ENCODE measurements at regions not wholly inside any gene's neighbourhood (a gene's known extent, or its start where the extent isn't known, plus 50 kb on each side); places are given as distances from the start of the nearest gene placed in this dataset.

DNA sequence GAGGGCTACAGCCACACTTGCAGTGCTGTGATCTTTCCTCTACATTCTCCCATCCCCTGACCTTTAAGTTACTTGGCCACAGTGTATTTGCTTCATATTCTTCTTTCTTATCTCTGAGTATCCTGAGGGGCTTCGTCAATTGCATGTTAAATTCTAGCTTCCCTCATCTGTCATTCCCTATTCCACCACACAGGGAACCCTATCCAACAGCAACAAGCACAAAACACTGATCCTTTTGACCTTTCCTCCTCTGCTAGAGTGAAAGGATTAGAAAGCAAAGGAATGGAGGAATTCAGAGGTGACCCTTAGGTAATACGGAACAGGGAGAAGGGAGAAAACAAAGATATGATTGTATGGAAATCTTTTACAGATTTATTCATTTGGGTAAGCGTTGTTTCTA lies 1061.7 kb upstream of the TENM4 start:
- DNase-seq (ENCODE audit: low read depth, low spot score) (no peak), ATAC-seq (no peak)
- in situ Hi-C loops (cut with HindIII; ENCODE audit: low pct_unique_long_range_greater_than_20kb, low sequenced_read_pairs) = no loop called here
- Histone ChIP-seq H3K27me3 (ENCODE audit: control insufficient read depth, insufficient read depth, low read length) (no peaks in the 10 kb centered on the region), H3K4me3 (ENCODE audit: low read depth in 2 of 2, low read length in 2 of 2) (no peak overlapping the region), H3K36me3 (ENCODE audit: control insufficient read depth, insufficient read depth, low read length) (no peaks in the 10 kb centered on the region), H3K27ac (ENCODE audit: low read length) (no peak overlapping the region), H3K4me1 (ENCODE audit: control insufficient read depth, insufficient read depth, low read length) (no peaks in the 10 kb centered on the region), H3K9me3 (ENCODE audit: control insufficient read depth, insufficient read depth, low read depth, low read length) (no peaks in the 10 kb centered on the region)
- TF ChIP-seq SIN3A (IDR thresholded peaks at IDR 0.05; ENCODE audit: borderline replicate concordance, insufficient read depth, low read depth, low read length) (no peak), TCF7L2 (IDR thresholded peaks at IDR 0.05; ENCODE audit: low read depth, low read length) (no peak), POLR2AphosphoS5 (IDR thresholded peaks at IDR 0.05; ENCODE audit: low read depth, low read length) (no peak)
- TF ChIP-seq, protein P1, sequence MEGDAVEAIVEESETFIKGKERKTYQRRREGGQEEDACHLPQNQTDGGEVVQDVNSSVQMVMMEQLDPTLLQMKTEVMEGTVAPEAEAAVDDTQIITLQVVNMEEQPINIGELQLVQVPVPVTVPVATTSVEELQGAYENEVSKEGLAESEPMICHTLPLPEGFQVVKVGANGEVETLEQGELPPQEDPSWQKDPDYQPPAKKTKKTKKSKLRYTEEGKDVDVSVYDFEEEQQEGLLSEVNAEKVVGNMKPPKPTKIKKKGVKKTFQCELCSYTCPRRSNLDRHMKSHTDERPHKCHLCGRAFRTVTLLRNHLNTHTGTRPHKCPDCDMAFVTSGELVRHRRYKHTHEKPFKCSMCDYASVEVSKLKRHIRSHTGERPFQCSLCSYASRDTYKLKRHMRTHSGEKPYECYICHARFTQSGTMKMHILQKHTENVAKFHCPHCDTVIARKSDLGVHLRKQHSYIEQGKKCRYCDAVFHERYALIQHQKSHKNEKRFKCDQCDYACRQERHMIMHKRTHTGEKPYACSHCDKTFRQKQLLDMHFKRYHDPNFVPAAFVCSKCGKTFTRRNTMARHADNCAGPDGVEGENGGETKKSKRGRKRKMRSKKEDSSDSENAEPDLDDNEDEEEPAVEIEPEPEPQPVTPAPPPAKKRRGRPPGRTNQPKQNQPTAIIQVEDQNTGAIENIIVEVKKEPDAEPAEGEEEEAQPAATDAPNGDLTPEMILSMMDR (IDR thresholded peaks at IDR 0.05) = peak; percentile 13; the same call in 1 of the 2 replicates
- BruUV-seq (replicated peaks) = no TSS peak
- ChIA-PET POLR2A (no interaction called here), CTCF (interaction anchor here (0.6 kb wide), 1 partner anchor 168 kb away, joined by 3 read pairs; no protein-coding TSS in a partner anchor)
- intact Hi-C loops (cut with micrococcal nuclease; ENCODE audit: unreplicated experiment) = loop anchor here (10.0 kb wide), 1 partner anchor 202 kb away; no protein-coding TSS in a partner anchor

DNA sequence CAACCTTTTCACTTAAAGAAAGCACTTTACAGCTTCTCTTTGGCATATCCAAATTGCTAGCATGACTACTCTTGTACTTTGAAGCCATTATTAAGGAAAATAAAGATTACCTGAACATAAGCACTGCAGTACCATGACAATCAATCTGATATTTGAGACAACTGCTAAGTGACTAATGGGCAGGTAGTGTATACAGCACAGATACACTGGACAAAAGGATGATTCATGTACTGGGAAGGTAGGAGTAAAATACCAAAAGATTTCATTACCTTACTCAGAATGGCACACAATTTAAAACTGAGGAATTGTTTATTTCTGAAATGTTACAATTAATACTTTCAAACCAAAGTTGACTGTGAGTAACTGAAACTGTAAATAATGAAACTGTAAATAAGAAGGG lies 1054.3 kb upstream of the TENM4 start:
- POLR2A ChIA-PET = no interaction called here
- H3K4me1 ChIP-seq (ENCODE audit: control insufficient read depth, insufficient read depth, low read length) = no peaks in the 10 kb centered on the region
- CTCF ChIA-PET = no interaction called here
- BruUV-seq (replicated peaks) = no TSS peak
- no peak for TF ChIP-seq SIN3A (IDR thresholded peaks at IDR 0.05; ENCODE audit: borderline replicate concordance, insufficient read depth, low read depth, low read length)
- no peak for TF ChIP-seq POLR2AphosphoS5 (IDR thresholded peaks at IDR 0.05; ENCODE audit: low read depth, low read length)
- TF ChIP-seq, protein P1 (IDR thresholded peaks at IDR 0.05) = no peak
- TF ChIP-seq, protein P2, sequence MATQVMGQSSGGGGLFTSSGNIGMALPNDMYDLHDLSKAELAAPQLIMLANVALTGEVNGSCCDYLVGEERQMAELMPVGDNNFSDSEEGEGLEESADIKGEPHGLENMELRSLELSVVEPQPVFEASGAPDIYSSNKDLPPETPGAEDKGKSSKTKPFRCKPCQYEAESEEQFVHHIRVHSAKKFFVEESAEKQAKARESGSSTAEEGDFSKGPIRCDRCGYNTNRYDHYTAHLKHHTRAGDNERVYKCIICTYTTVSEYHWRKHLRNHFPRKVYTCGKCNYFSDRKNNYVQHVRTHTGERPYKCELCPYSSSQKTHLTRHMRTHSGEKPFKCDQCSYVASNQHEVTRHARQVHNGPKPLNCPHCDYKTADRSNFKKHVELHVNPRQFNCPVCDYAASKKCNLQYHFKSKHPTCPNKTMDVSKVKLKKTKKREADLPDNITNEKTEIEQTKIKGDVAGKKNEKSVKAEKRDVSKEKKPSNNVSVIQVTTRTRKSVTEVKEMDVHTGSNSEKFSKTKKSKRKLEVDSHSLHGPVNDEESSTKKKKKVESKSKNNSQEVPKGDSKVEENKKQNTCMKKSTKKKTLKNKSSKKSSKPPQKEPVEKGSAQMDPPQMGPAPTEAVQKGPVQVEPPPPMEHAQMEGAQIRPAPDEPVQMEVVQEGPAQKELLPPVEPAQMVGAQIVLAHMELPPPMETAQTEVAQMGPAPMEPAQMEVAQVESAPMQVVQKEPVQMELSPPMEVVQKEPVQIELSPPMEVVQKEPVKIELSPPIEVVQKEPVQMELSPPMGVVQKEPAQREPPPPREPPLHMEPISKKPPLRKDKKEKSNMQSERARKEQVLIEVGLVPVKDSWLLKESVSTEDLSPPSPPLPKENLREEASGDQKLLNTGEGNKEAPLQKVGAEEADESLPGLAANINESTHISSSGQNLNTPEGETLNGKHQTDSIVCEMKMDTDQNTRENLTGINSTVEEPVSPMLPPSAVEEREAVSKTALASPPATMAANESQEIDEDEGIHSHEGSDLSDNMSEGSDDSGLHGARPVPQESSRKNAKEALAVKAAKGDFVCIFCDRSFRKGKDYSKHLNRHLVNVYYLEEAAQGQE (IDR thresholded peaks at IDR 0.05; ENCODE audit: insufficient read depth in 1 of 2, low read depth in 2 of 2, low read length in 1 of 2) = no peak
- TF ChIP-seq TCF7L2 (IDR thresholded peaks at IDR 0.05; ENCODE audit: low read depth, low read length) = no peak
- intact Hi-C loops (cut with micrococcal nuclease; ENCODE audit: unreplicated experiment) (no loop called here), in situ Hi-C loops (cut with HindIII; ENCODE audit: low pct_unique_long_range_greater_than_20kb, low sequenced_read_pairs) (no loop called here)
- no peak overlapping the region for H3K27ac ChIP-seq (ENCODE audit: low read length)
- no peaks in the 10 kb centered on the region for H3K27me3 ChIP-seq (ENCODE audit: control insufficient read depth, insufficient read depth, low read length)
- peaks cover 14% of the 10 kb centered on the region for H3K9me3 ChIP-seq (ENCODE audit: control insufficient read depth, insufficient read depth, low read depth, low read length)
- DNase-seq (ENCODE audit: low read depth, low spot score) (no peak), ATAC-seq (no peak)
- no peak overlapping the region for H3K4me3 ChIP-seq (ENCODE audit: low read depth in 2 of 2, low read length in 2 of 2)
- no peaks in the 10 kb centered on the region for H3K36me3 ChIP-seq (ENCODE audit: control insufficient read depth, insufficient read depth, low read length)

Measured in Panc1 (cell line).